A549 (cell line): ENCODE measurements at regions not wholly inside any gene's neighbourhood (a gene's known extent, or its start where the extent isn't known, plus 50 kb on each side); places are given as distances from the start of the nearest gene placed in this dataset.

ENCODE experiments used
- BHLHE40 ChIP-seq: IDR thresholded peaks from 2 replicates; pipeline ENCODE4 v1.6.1; 2012; ENCODE audit warnings: low read depth, low read length, inconsistent platforms
- CHD2 ChIP-seq: fragments of 150-350 bp; IDR thresholded peaks from 2 replicates; pipeline ENCODE4 v1.6.1; 2014; ENCODE audit warnings: low read length; ENCODE audit not compliant: partially characterized antibody
- HDAC2 ChIP-seq: fragments of 200-600 bp; sonication (generic); IDR thresholded peaks from 2 replicates; pipeline ENCODE4 v1.6.1; 2016
- KDM1A ChIP-seq: fragments of 200-600 bp; sonication (generic); IDR thresholded peaks from 2 replicates; pipeline ENCODE4 v1.6.1; 2016; ENCODE audit warnings: low read depth, mild to moderate bottlenecking
- MAZ ChIP-seq: fragments of 150-350 bp; IDR thresholded peaks from 2 replicates; pipeline ENCODE4 v1.6.1; 2014; ENCODE audit warnings: antibody characterized with exemption, low read depth, low read length, borderline replicate concordance
- NFE2L2 ChIP-seq: fragments of 150-350 bp; conservative IDR thresholded peaks from 2 replicates; pipeline ENCODE4 v1.6.1; 2014; ENCODE audit warnings: low read length
- NPAS2 ChIP-seq: fragments of 250-450 bp; sonication (Bioruptor Pico); IDR thresholded peaks from 2 replicates; pipeline ENCODE4 v1.8.0; 2022; ENCODE audit warnings: mild to moderate bottlenecking, moderate library complexity, borderline replicate concordance
- TF ChIP-seq, protein P1 (sequence below): fragments of >200 bp; sonication (Bioruptor Twin); formaldehyde crosslinking; IDR thresholded peaks from 3 replicates; pipeline ENCODE4 v1.5.1; 2016

DNA sequence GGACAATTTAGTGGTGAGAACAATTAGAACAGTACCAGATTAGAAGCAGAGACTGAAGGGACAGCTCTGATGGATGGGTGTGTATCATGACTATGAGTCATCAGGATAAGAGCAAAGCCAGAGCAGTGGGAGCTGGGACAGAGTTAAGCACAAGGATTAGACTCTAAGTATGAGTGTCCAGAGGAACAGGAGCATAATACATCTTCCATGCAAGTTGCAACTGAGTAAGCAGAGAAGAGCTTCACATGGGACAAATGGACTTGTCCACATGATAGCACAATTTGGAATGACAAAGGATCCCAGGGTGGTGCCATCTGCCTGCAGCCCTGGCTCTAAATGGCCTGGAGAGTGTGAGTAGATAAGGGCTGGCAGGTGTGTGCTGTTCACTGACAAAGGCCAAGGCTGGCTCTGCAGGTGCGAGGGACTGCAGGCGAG lies 226.4 kb upstream of the CAND1 start:
- no peak for TF ChIP-seq BHLHE40
- TF ChIP-seq, protein P1, sequence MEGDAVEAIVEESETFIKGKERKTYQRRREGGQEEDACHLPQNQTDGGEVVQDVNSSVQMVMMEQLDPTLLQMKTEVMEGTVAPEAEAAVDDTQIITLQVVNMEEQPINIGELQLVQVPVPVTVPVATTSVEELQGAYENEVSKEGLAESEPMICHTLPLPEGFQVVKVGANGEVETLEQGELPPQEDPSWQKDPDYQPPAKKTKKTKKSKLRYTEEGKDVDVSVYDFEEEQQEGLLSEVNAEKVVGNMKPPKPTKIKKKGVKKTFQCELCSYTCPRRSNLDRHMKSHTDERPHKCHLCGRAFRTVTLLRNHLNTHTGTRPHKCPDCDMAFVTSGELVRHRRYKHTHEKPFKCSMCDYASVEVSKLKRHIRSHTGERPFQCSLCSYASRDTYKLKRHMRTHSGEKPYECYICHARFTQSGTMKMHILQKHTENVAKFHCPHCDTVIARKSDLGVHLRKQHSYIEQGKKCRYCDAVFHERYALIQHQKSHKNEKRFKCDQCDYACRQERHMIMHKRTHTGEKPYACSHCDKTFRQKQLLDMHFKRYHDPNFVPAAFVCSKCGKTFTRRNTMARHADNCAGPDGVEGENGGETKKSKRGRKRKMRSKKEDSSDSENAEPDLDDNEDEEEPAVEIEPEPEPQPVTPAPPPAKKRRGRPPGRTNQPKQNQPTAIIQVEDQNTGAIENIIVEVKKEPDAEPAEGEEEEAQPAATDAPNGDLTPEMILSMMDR = no peak
- no peak for TF ChIP-seq MAZ
- no peak for TF ChIP-seq KDM1A
- TF ChIP-seq CHD2 = no peak
- no peak for TF ChIP-seq NPAS2
- TF ChIP-seq NFE2L2 = no peak
- no peak for TF ChIP-seq HDAC2
